ENCODE measurements at regions not wholly inside any gene's neighbourhood (a gene's known extent, or its start where the extent isn't known, plus 50 kb on each side); places are given as distances from the start of the nearest gene placed in this dataset.
A peak's percentile ranks its signal among the peaks of the same experiment; 100 is the strongest.

DNA sequence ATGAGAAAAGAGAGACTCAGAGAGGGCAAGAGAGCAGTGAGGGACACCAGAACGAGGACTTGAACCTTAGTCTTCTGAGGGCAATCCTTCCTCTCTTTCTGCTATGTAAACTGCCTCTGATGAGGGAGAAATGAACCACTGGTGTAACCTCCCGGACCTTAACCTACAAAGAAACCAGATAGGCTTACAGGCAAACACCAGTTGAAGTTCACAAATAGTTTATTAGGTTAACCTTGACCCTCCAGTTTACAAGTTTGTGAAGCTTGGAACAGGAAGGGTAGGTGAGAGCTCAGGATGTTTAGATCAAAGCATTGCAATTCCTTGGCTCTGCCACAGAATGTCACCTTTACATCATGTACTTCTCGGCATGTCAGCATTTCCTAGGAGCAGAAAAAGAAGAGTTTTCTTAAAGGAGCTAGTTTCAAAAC is 486.4 kb upstream of the SPRED2 start (continued):
- TF ChIP-seq SOX13 (IDR thresholded peaks at IDR 0.05) (no peak), SOX13 (CRISPR knock-in tag; conservative IDR thresholded peaks at IDR 0.05 in 1 of 2, IDR thresholded peaks at IDR 0.05 in 1 of 2) (peak in 1 of 2 experiments; percentile 69; a peak in 2 of 4 replicates), PCBP1 (IDR thresholded peaks at IDR 0.05; ENCODE audit: borderline replicate concordance, low read depth, low read length) (no peak), ZNF253 (CRISPR knock-in tag; IDR thresholded peaks at IDR 0.05; ENCODE audit: borderline replicate concordance) (no peak), RNF2 (conservative IDR thresholded peaks at IDR 0.05; ENCODE audit: low read depth) (no peak), CHD4 (IDR thresholded peaks at IDR 0.05; ENCODE audit: borderline replicate concordance, low read length) (no peak), ZNF567 (CRISPR knock-in tag; IDR thresholded peaks at IDR 0.05; ENCODE audit: borderline replicate concordance) (no peak), ZNF292 (CRISPR knock-in tag; IDR thresholded peaks at IDR 0.05; ENCODE audit: borderline replicate concordance, low read depth) (peak; percentile 55; the same call in 1 of the 2 replicates), BORCS8-MEF2B (CRISPR knock-in tag; IDR thresholded peaks at IDR 0.05) (no peak), ZNF335 (CRISPR knock-in tag; IDR thresholded peaks at IDR 0.05) (no peak), KLF11 (CRISPR knock-in tag; IDR thresholded peaks at IDR 0.05) (no peak), JUND (CRISPR knock-in tag; IDR thresholded peaks at IDR 0.05) (no peak), ZBTB7A (CRISPR knock-in tag; IDR thresholded peaks at IDR 0.05) (no peak), ZNF878 (CRISPR knock-in tag; IDR thresholded peaks at IDR 0.05) (no peak), SALL2 (CRISPR knock-in tag; IDR thresholded peaks at IDR 0.05) (no peak)
- TF ChIP-seq, protein P1, sequence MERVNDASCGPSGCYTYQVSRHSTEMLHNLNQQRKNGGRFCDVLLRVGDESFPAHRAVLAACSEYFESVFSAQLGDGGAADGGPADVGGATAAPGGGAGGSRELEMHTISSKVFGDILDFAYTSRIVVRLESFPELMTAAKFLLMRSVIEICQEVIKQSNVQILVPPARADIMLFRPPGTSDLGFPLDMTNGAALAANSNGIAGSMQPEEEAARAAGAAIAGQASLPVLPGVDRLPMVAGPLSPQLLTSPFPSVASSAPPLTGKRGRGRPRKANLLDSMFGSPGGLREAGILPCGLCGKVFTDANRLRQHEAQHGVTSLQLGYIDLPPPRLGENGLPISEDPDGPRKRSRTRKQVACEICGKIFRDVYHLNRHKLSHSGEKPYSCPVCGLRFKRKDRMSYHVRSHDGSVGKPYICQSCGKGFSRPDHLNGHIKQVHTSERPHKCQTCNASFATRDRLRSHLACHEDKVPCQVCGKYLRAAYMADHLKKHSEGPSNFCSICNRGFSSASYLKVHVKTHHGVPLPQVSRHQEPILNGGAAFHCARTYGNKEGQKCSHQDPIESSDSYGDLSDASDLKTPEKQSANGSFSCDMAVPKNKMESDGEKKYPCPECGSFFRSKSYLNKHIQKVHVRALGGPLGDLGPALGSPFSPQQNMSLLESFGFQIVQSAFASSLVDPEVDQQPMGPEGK (CRISPR knock-in tag; IDR thresholded peaks at IDR 0.05), result no peak
- TF ChIP-seq, protein P2, sequence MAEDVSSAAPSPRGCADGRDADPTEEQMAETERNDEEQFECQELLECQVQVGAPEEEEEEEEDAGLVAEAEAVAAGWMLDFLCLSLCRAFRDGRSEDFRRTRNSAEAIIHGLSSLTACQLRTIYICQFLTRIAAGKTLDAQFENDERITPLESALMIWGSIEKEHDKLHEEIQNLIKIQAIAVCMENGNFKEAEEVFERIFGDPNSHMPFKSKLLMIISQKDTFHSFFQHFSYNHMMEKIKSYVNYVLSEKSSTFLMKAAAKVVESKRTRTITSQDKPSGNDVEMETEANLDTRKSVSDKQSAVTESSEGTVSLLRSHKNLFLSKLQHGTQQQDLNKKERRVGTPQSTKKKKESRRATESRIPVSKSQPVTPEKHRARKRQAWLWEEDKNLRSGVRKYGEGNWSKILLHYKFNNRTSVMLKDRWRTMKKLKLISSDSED (CRISPR knock-in tag; IDR thresholded peaks at IDR 0.05), result no peak
- TF ChIP-seq, protein P3, sequence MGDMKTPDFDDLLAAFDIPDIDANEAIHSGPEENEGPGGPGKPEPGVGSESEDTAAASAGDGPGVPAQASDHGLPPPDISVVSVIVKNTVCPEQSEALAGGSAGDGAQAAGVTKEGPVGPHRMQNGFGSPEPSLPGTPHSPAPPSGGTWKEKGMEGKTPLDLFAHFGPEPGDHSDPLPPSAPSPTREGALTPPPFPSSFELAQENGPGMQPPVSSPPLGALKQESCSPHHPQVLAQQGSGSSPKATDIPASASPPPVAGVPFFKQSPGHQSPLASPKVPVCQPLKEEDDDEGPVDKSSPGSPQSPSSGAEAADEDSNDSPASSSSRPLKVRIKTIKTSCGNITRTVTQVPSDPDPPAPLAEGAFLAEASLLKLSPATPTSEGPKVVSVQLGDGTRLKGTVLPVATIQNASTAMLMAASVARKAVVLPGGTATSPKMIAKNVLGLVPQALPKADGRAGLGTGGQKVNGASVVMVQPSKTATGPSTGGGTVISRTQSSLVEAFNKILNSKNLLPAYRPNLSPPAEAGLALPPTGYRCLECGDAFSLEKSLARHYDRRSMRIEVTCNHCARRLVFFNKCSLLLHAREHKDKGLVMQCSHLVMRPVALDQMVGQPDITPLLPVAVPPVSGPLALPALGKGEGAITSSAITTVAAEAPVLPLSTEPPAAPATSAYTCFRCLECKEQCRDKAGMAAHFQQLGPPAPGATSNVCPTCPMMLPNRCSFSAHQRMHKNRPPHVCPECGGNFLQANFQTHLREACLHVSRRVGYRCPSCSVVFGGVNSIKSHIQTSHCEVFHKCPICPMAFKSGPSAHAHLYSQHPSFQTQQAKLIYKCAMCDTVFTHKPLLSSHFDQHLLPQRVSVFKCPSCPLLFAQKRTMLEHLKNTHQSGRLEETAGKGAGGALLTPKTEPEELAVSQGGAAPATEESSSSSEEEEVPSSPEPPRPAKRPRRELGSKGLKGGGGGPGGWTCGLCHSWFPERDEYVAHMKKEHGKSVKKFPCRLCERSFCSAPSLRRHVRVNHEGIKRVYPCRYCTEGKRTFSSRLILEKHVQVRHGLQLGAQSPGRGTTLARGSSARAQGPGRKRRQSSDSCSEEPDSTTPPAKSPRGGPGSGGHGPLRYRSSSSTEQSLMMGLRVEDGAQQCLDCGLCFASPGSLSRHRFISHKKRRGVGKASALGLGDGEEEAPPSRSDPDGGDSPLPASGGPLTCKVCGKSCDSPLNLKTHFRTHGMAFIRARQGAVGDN (CRISPR knock-in tag; IDR thresholded peaks at IDR 0.05), result no peak
- TF ChIP-seq, protein P4, sequence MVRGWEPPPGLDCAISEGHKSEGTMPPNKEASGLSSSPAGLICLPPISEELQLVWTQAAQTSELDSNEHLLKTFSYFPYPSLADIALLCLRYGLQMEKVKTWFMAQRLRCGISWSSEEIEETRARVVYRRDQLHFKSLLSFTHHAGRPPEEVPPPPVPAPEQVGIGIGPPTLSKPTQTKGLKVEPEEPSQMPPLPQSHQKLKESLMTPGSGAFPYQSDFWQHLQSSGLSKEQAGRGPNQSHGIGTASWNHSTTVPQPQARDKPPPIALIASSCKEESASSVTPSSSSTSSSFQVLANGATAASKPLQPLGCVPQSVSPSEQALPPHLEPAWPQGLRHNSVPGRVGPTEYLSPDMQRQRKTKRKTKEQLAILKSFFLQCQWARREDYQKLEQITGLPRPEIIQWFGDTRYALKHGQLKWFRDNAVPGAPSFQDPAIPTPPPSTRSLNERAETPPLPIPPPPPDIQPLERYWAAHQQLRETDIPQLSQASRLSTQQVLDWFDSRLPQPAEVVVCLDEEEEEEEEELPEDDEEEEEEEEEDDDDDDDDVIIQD (CRISPR knock-in tag; IDR thresholded peaks at IDR 0.05; ENCODE audit: low read depth), result peak; percentile 69; the same call in 1 of the 2 replicates
- TF ChIP-seq, protein P5, sequence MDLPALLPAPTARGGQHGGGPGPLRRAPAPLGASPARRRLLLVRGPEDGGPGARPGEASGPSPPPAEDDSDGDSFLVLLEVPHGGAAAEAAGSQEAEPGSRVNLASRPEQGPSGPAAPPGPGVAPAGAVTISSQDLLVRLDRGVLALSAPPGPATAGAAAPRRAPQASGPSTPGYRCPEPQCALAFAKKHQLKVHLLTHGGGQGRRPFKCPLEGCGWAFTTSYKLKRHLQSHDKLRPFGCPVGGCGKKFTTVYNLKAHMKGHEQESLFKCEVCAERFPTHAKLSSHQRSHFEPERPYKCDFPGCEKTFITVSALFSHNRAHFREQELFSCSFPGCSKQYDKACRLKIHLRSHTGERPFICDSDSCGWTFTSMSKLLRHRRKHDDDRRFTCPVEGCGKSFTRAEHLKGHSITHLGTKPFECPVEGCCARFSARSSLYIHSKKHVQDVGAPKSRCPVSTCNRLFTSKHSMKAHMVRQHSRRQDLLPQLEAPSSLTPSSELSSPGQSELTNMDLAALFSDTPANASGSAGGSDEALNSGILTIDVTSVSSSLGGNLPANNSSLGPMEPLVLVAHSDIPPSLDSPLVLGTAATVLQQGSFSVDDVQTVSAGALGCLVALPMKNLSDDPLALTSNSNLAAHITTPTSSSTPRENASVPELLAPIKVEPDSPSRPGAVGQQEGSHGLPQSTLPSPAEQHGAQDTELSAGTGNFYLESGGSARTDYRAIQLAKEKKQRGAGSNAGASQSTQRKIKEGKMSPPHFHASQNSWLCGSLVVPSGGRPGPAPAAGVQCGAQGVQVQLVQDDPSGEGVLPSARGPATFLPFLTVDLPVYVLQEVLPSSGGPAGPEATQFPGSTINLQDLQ (CRISPR knock-in tag; IDR thresholded peaks at IDR 0.05), result no peak
